ENCODE measurements at regions not wholly inside any gene's neighbourhood (a gene's known extent, or its start where the extent isn't known, plus 50 kb on each side); places are given as distances from the start of the nearest gene placed in this dataset.

DNA sequence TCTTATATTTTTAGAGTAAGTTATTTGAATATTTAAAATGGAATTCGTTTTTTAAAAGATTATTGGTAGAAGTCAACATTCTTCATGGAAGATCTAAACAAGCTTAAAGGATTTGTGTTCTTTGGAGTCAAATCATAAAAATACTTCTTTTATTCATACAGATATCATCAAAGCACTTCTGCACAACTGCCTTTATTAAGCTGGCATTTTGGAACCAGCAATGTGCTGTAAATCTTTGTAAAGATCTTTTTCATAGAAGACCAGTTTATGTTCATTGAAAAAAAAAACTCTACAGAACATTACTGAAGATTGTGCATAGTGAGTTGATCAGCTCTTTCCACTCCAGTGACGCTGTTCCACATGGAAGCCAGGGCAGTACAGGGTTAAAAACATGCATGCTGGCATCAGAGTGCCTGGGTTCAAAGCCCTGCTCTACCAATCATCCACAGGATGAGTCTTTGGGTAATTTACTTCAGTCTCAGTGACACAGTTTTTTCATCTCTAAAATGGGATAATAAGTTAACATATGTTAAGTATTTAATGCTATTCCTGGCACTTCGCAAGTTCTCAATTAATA is 109.6 kb upstream of the SLC38A4 start:
- TF ChIP-seq ZC3H11A (IDR thresholded peaks at IDR 0.05) (no peak), SMC3 (IDR thresholded peaks at IDR 0.05) (no peak)
- TF ChIP-seq, protein P1, sequence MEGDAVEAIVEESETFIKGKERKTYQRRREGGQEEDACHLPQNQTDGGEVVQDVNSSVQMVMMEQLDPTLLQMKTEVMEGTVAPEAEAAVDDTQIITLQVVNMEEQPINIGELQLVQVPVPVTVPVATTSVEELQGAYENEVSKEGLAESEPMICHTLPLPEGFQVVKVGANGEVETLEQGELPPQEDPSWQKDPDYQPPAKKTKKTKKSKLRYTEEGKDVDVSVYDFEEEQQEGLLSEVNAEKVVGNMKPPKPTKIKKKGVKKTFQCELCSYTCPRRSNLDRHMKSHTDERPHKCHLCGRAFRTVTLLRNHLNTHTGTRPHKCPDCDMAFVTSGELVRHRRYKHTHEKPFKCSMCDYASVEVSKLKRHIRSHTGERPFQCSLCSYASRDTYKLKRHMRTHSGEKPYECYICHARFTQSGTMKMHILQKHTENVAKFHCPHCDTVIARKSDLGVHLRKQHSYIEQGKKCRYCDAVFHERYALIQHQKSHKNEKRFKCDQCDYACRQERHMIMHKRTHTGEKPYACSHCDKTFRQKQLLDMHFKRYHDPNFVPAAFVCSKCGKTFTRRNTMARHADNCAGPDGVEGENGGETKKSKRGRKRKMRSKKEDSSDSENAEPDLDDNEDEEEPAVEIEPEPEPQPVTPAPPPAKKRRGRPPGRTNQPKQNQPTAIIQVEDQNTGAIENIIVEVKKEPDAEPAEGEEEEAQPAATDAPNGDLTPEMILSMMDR (IDR thresholded peaks at IDR 0.05): no peak
